OCI-LY7 (cell line): ENCODE measurements at regions not wholly inside any gene's neighbourhood (a gene's known extent, or its start where the extent isn't known, plus 50 kb on each side); places are given as distances from the start of the nearest gene placed in this dataset.

ENCODE experiments used
- BruUV-seq: library from RNA; stranded (reverse); fragments of 400-500 nt; replicated peaks from 2 replicates; lab custom pipeline; 2021; lab: Mats Ljungman, UMichigan
- CTCF ChIA-PET: fragments of 300-600 bp; sonication (Branson Sonifier 250); formaldehyde crosslinking; loops from one replicate; lab custom pipeline; 2022; ENCODE audit warnings: antibody characterized with exemption; ENCODE audit not compliant: unreplicated experiment; lab: Charles Lee
- POLR2A ChIA-PET: fragments of 300-600 bp; sonication (Branson Sonifier 250); formaldehyde crosslinking; loops from one replicate; lab custom pipeline; 2022; ENCODE audit warnings: antibody characterized with exemption; lab: Charles Lee
- DNase-seq: peaks from one replicate; pipeline ENCODE4 v3.0.0-alpha.2; 2015; ENCODE audit warnings: low spot score
- H2AFZ ChIP-seq: fragments of 200-600 bp; sonication (generic), shearing (Covaris generic); 2 replicates; pipeline ENCODE4 v1.6.1; 2014; ENCODE audit warnings: mild to moderate bottlenecking, antibody characterized with exemption, low read length, moderate library complexity
- H3K27ac ChIP-seq: fragments of 200-600 bp; sonication (generic); 2 replicates; pipeline ENCODE4 v1.5.1; 2014; ENCODE audit warnings: mixed run types, low read depth, mild to moderate bottlenecking, moderate library complexity, low read length, inconsistent platforms; ENCODE audit not compliant: poor library complexity, severe bottlenecking
- H3K36me3 ChIP-seq: fragments of 200-600 bp; sonication (generic); 2 replicates; pipeline ENCODE4 v1.6.1; 2014; ENCODE audit warnings: mild to moderate bottlenecking, antibody characterized with exemption, low read length, moderate library complexity, mixed read lengths; ENCODE audit not compliant: insufficient read depth
- H3K4me1 ChIP-seq: fragments of 200-600 bp; sonication (generic); 2 replicates; pipeline ENCODE4 v1.5.1; 2014; ENCODE audit warnings: mild to moderate bottlenecking, low read length; ENCODE audit not compliant: insufficient read depth, poor library complexity, severe bottlenecking
- H3K4me2 ChIP-seq: fragments of 200-600 bp; sonication (generic); 2 replicates; pipeline ENCODE4 v1.6.1; 2014; ENCODE audit warnings: mild to moderate bottlenecking, low read length
- H3K4me3 ChIP-seq: fragments of 200-600 bp; sonication (generic); 2 replicates; pipeline ENCODE4 v1.5.1; 2014; ENCODE audit warnings: mild to moderate bottlenecking, low read depth, low read length; ENCODE audit not compliant: poor library complexity, severe bottlenecking
- H3K79me2 ChIP-seq: fragments of 200-600 bp; sonication (generic); 2 replicates; pipeline ENCODE4 v1.6.1; 2016; ENCODE audit warnings: low read depth, mild to moderate bottlenecking, low read length, moderate library complexity, mixed read lengths; ENCODE audit not compliant: insufficient read depth
- H3K9me2 ChIP-seq: fragments of 200-600 bp; sonication (generic); 2 replicates; pipeline ENCODE4 v1.6.1; 2016; ENCODE audit warnings: mild to moderate bottlenecking, low read length, mixed read lengths; ENCODE audit not compliant: insufficient read depth
- H3K9me3 ChIP-seq: fragments of 200-600 bp; sonication (generic); 2 replicates; pipeline ENCODE4 v1.6.1; 2014; ENCODE audit warnings: mild to moderate bottlenecking, mixed run types, low read length, mixed read lengths
- H4K20me1 ChIP-seq: fragments of 200-600 bp; sonication (generic); 2 replicates; pipeline ENCODE4 v1.6.1; 2014; ENCODE audit warnings: mild to moderate bottlenecking, antibody characterized with exemption, low read length, moderate library complexity, mixed read lengths; ENCODE audit not compliant: insufficient read depth
- EZH2phosphoT487 ChIP-seq: fragments of 200-600 bp; sonication (generic); IDR thresholded peaks from 2 replicates; pipeline ENCODE4 v1.6.1; 2018; ENCODE audit warnings: low read depth, borderline replicate concordance, mild to moderate bottlenecking, mixed run types, antibody characterized with exemption, low read length, moderate library complexity, mixed read lengths
- intact Hi-C: fragments of 100-400 bp; cut with micrococcal nuclease; formaldehyde crosslinking; loops from one replicate; pipeline ENCODE4 v1.10.0; 2022; ENCODE audit not compliant: unreplicated experiment
- TF ChIP-seq, protein P1 (sequence below): fragments of 200-600 bp; sonication (generic); conservative IDR thresholded peaks from 2 replicates; pipeline ENCODE4 v1.5.1; 2014; ENCODE audit warnings: mild to moderate bottlenecking, antibody characterized with exemption, low read length, moderate library complexity, mixed read lengths

DNA sequence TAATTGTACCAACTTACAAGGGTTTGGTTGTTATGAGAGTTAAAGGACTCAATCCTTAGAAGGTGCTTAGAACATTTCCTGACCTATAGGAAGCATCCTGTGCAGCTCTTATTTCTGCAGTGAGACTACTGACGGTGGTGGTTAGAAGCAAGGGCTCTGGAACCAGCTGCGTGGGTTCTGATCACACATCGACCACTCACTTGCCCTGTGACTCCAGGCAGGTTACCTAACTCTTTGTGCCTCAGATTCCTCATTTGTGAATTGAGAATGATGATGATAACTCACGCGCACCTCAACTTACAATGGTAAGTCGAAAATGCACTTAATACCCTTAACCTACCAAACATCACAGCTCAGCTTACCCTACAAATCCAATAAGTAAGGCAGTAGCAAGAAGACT, 80.7 kb upstream of the SPATA12 start:
- H3K27ac ChIP-seq = no peak overlapping the region
- H3K36me3 ChIP-seq = peaks cover 10% of the 10 kb centered on the region; the same call in 1 of the 2 replicates
- intact Hi-C loops = no loop called here
- no TSS peak for BruUV-seq
- H3K4me3 ChIP-seq = no peak overlapping the region
- H3K9me2 ChIP-seq = no peaks in the 10 kb centered on the region
- no peak overlapping the region for H2AFZ ChIP-seq
- H3K79me2 ChIP-seq = no peaks in the 10 kb centered on the region
- no peaks in the 10 kb centered on the region for H4K20me1 ChIP-seq
- DNase-seq = no peak
- TF ChIP-seq, protein P1, sequence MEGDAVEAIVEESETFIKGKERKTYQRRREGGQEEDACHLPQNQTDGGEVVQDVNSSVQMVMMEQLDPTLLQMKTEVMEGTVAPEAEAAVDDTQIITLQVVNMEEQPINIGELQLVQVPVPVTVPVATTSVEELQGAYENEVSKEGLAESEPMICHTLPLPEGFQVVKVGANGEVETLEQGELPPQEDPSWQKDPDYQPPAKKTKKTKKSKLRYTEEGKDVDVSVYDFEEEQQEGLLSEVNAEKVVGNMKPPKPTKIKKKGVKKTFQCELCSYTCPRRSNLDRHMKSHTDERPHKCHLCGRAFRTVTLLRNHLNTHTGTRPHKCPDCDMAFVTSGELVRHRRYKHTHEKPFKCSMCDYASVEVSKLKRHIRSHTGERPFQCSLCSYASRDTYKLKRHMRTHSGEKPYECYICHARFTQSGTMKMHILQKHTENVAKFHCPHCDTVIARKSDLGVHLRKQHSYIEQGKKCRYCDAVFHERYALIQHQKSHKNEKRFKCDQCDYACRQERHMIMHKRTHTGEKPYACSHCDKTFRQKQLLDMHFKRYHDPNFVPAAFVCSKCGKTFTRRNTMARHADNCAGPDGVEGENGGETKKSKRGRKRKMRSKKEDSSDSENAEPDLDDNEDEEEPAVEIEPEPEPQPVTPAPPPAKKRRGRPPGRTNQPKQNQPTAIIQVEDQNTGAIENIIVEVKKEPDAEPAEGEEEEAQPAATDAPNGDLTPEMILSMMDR = no peak
- TF ChIP-seq EZH2phosphoT487 = no peak
- H3K4me2 ChIP-seq = no peak overlapping the region
- ChIA-PET POLR2A (no interaction called here), CTCF (no interaction called here)
- H3K9me3 ChIP-seq = no peaks in the 10 kb centered on the region
- no peaks in the 10 kb centered on the region for H3K4me1 ChIP-seq

DNA sequence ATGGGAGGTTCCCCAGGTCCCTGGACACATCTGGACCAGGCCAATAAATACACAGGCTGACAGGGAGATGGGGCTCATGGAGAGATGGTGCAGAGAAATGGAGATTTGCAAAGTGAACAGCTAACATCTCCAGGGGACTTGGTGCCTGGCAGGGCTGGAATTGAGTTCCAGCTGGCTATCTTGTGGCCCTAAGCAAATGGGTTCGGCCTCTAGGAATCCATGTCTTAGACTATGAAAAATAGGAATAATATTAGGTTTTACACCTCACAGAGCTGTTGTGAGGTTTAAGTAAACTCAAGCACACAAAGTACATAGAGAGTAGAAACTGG, 82.9 kb upstream of the SPATA12 start:
- CTCF ChIA-PET = no interaction called here
- no peak overlapping the region for H3K27ac ChIP-seq

More for the DNA sequence above, 82.9 kb upstream of the SPATA12 start:
- Histone ChIP-seq H3K9me2 (no peaks in the 10 kb centered on the region), H2AFZ (no peak overlapping the region), H3K9me3 (no peaks in the 10 kb centered on the region), H3K4me3 (no peak overlapping the region), H3K79me2 (no peaks in the 10 kb centered on the region), H4K20me1 (no peaks in the 10 kb centered on the region), H3K36me3 (peaks cover 11% of the 10 kb centered on the region; the same call in 1 of the 2 replicates), H3K4me1 (no peaks in the 10 kb centered on the region), H3K4me2 (no peak overlapping the region)
- TF ChIP-seq, protein P1 = no peak
- no peak for TF ChIP-seq EZH2phosphoT487
- POLR2A ChIA-PET = interaction anchor here (1.8 to 2.3 kb wide), 3 partner anchors 10 to 13 kb away, joined by 4 to 8 read pairs (median 6); no protein-coding TSS in a partner anchor
- intact Hi-C loops = no loop called here
- BruUV-seq = no TSS peak
- DNase-seq = no peak
